Transverse colon (tissue), 4 donors: ENCODE measurements at regions not wholly inside any gene's neighbourhood (a gene's known extent, or its start where the extent isn't known, plus 50 kb on each side); places are given as distances from the start of the nearest gene placed in this dataset.

Experiments used
- DNase-seq: peaks from one replicate; pipeline ENCODE4 v3.0.0-alpha.2; 2019
- H3K27ac ChIP-seq, 4 donors: fragments of 200-600 bp; sonication (generic); 2 replicates each; pipeline ENCODE4 v1.5.1; 2016 to 2018; ENCODE audit warnings: inconsistent platforms in 4 of 4
- H3K27me3 ChIP-seq: fragments of 200-600 bp; sonication (generic); 2 replicates; pipeline ENCODE4 v1.5.1; 2017; ENCODE audit warnings: inconsistent platforms
- H3K36me3 ChIP-seq, 4 donors: fragments of 200-600 bp; sonication (generic); 2 replicates each; pipeline ENCODE4 v1.5.1; 2017 to 2019; ENCODE audit warnings: inconsistent platforms in 4 of 4
- H3K4me1 ChIP-seq, 4 donors: fragments of 200-600 bp; sonication (generic); 2 replicates each; pipeline ENCODE4 v1.5.1; 2017 to 2020; ENCODE audit warnings: inconsistent platforms in 4 of 4
- H3K4me3 ChIP-seq, 4 donors: fragments of 200-600 bp; sonication (generic); 1 replicate in 1 of 4; 2 replicates in 3 of 4; pipeline versions ENCODE4 v1.5.1 to v1.6.1; 2017 to 2019; ENCODE audit warnings: inconsistent platforms in 4 of 4
- H3K9me3 ChIP-seq, 2 donors: fragments of 200-600 bp; sonication (generic); 2 replicates each; pipeline ENCODE4 v1.5.1; 2017 to 2019; ENCODE audit warnings: inconsistent platforms in 2 of 2
- CTCF ChIP-seq, 5 experiments: fragments of 200-600 bp in 3 of 5; fragments of 450-650 bp in 2 of 5; sonication (generic) in 3 of 5; IDR thresholded peaks; 1 replicate in 2 of 5; 2 replicates in 3 of 5; pipeline ENCODE4 v1.5.1; 2016 to 2017; ENCODE audit warnings: antibody characterized with exemption in 5 of 5, inconsistent platforms in 3 of 5, mild to moderate bottlenecking in 2 of 5, moderate library complexity in 1 of 5
- EP300 ChIP-seq: sonication (generic); formaldehyde crosslinking; IDR thresholded peaks from one replicate; pipeline ENCODE4 v1.6.1; 2017; ENCODE audit warnings: antibody characterized with exemption, low read depth
- POLR2A ChIP-seq: fragments of 450-650 bp; IDR thresholded peaks from one replicate; pipeline ENCODE4 v1.6.1; 2016; ENCODE audit warnings: antibody characterized with exemption, mild to moderate bottlenecking, moderate library complexity
- POLR2AphosphoS5 ChIP-seq, 3 donors: sonication (generic); formaldehyde crosslinking; IDR thresholded peaks; one replicate each; pipeline ENCODE4 v1.6.1; 2016; ENCODE audit warnings: antibody characterized with exemption in 3 of 3
- WGBS, 2 donors: methylation state at CpG; one replicate each; pipeline ENCODE4 v1.1.5; 2018; ENCODE audit warnings: low coverage in 1 of 2; 5-methylcytosine and 5-hydroxymethylcytosine counted together
- in situ Hi-C, 4 donors: fragments of 200-750 bp; cut with MboI; loops; one replicate each; pipeline versions ENCODE4 v1.15.0 to v1.15.1; 2017; ENCODE audit warnings: low sequenced_read_pairs in 3 of 4, low pct_ligation_motif_present in 1 of 4, low pct_unique_long_range_greater_than_20kb in 1 of 4
- intact Hi-C: fragments of 100-400 bp; cut with DNase I; formaldehyde crosslinking; loops from one replicate; pipeline ENCODE4 v1.15.1; 2023; ENCODE audit warnings: low total_unique reads

GRCh38 chr9:4400731-4401130 is 89.5 kb upstream of the SLC1A1 start:
- TF ChIP-seq EP300: no peak
- TF ChIP-seq POLR2A: no peak
- no peak for TF ChIP-seq CTCF (IDR thresholded peaks at IDR 0.05)
- no peak for TF ChIP-seq POLR2AphosphoS5 (IDR thresholded peaks at IDR 0.05)
- Histone ChIP-seq H3K4me3 (no peak overlapping the region), H3K36me3 (no peaks in the 10 kb centered on the region), H3K27me3 (no peaks in the 10 kb centered on the region), H3K9me3 (peaks cover 0 to 4% of the 10 kb centered on the region in 2 donors), H3K27ac (no peak overlapping the region), H3K4me1 (no peaks in the 10 kb centered on the region)
- WGBS, 2 donors: 77% methylated on average over 3 of the region's 3 CpGs; no CpG with 5 or more reads in 1 of the 2 donors
- intact Hi-C loops: no loop called here
- DNase-seq: no peak
- in situ Hi-C loops: no loop called here

- WGBS, 2 donors: 60 to 72% methylated on average over 1 to 2 of the region's 2 CpGs
- no peak for DNase-seq
- Histone ChIP-seq H3K27ac (no peak overlapping the region), H3K36me3 (no peaks in the 10 kb centered on the region), H3K27me3 (no peaks in the 10 kb centered on the region), H3K9me3 (peaks cover 0 to 4% of the 10 kb centered on the region in 2 donors), H3K4me3 (no peak overlapping the region), H3K4me1 (no peaks in the 10 kb centered on the region)
- intact Hi-C loops: no loop called here
- TF ChIP-seq EP300 (no peak), POLR2AphosphoS5 (IDR thresholded peaks at IDR 0.05) (no peak), POLR2A (no peak)
- in situ Hi-C loops: loop anchor here in 3 of 4 donors (25.0 kb wide), 1 partner anchor 239 kb away; no protein-coding TSS in a partner anchor
Observed at GRCh38 chr9:4397917-4398316, 92.4 kb upstream of the SLC1A1 start.

- Histone ChIP-seq H3K4me3 (no peak overlapping the region), H3K36me3 (no peaks in the 10 kb centered on the region), H3K9me3 (no peaks in the 10 kb centered on the region), H3K27me3 (no peaks in the 10 kb centered on the region), H3K27ac (no peak overlapping the region), H3K4me1 (no peaks in the 10 kb centered on the region)
- in situ Hi-C loops (loop anchor here in 3 of 4 donors (25.0 kb wide), 1 partner anchor 243 kb away; no protein-coding TSS in a partner anchor), intact Hi-C loops (no loop called here)
- 69 to 76% methylated on average over 4 of the region's 4 CpGs for WGBS, 2 donors
- TF ChIP-seq POLR2AphosphoS5 (IDR thresholded peaks at IDR 0.05): no peak
- DNase-seq: no peak
Observed at GRCh38 chr9:4393806-4394523, 94.1 kb upstream of the GLIS3 start.

- Histone ChIP-seq H3K27ac (no peak overlapping the region), H3K4me1 (no peaks in the 10 kb centered on the region), H3K9me3 (no peaks in the 10 kb centered on the region), H3K36me3 (no peaks in the 10 kb centered on the region), H3K4me3 (no peak overlapping the region), H3K27me3 (no peaks in the 10 kb centered on the region)
- 76 to 78% methylated on average over 4 of the region's 4 CpGs for whole genome bisulfite sequencing, 2 donors
- no peak for TF ChIP-seq POLR2AphosphoS5 (IDR thresholded peaks at IDR 0.05)
- no peak for TF ChIP-seq EP300
- no peak for TF ChIP-seq POLR2A
- TF ChIP-seq CTCF (IDR thresholded peaks at IDR 0.05): no peak
- intact Hi-C loops (no loop called here), in situ Hi-C loops (loop anchor here (10.0 to 25.0 kb wide), 2 partner anchors 248 to 255 kb away; no protein-coding TSS in a partner anchor)
- no peak for DNase-seq
Observed at GRCh38 chr9:4389755-4390154, 89.9 kb upstream of the GLIS3 start.

- H3K27me3 ChIP-seq: no peaks in the 10 kb centered on the region
Observed at GRCh38 chr9:4389003-4389402, 89.1 kb upstream of the GLIS3 start.

More at GRCh38 chr9:4389003-4389402, 89.1 kb upstream of the GLIS3 start:
- DNase-seq: no peak
- H3K27ac ChIP-seq: no peak overlapping the region
- H3K9me3 ChIP-seq: no peaks in the 10 kb centered on the region
- intact Hi-C loops (no loop called here), in situ Hi-C loops (loop anchor here (10.0 to 25.0 kb wide), 2 partner anchors 248 to 256 kb away; no protein-coding TSS in a partner anchor)
- H3K36me3 ChIP-seq: no peaks in the 10 kb centered on the region
- TF ChIP-seq POLR2A (no peak), CTCF (IDR thresholded peaks at IDR 0.05) (no peak), EP300 (no peak), POLR2AphosphoS5 (IDR thresholded peaks at IDR 0.05) (no peak)
- 87 to 89% methylated on average over 4 to 5 of the region's 5 CpGs for WGBS, 2 donors
- no peaks in the 10 kb centered on the region for H3K4me1 ChIP-seq
- H3K4me3 ChIP-seq: no peak overlapping the region
